ENCODE measurements at regions not wholly inside any gene's neighbourhood (a gene's known extent, or its start where the extent isn't known, plus 50 kb on each side); places are given as distances from the start of the nearest gene placed in this dataset.

DNA sequence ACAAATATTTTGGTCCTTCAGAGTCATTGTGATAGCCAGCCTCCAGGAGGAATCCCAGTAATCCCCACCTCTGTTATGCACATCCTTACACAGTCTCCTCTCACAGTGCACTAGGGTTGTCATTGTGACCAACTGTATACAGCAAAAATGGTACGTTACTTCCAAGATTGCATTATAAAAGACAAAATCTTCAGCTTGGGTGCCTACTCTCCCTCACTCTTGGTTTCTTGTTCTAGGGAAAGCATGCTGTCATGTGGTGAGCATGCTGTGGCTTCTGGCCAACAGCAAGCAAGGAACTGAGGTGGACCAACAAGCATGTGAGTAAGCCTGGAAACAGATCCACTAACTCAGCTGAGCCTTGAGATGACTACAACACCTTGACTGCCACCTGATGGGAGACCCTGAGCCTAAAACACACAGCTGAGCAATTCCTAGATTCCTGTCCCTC lies 130.1 kb upstream of the DST start:
- no peak for DNase-seq (ENCODE audit: low spot score)
- no peak for ATAC-seq

DNA sequence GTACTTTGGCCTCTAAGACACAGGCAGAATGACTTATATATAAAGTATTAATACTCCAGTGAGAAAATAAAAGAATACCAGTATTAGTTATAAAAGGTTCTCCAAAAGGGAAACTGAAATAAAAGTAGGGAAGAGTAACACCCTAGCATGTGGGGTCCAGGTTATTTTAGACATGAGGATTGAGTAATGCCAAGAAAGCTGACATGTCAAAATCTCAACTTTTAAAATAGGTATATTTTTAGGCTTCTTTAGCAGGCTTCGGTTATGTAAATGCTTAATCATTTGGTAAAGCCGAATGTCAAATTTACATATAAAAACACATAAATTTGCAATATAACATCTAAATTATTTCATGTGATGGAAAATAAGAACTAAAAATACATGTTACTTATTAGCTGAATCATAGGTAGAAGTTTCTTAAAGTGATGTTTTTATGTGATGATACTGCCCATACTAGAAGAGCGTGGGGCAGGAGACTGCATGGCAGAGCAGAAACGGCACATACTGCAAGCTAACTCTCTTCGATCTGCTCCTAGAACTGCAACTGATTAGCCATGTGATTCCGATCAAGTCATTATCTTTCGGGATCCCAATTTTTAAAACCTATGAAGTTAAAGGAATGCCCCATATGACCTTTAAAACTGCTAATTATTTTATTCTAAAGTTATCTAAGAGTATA lies 129.4 kb upstream of the DST start:
- no peak for ATAC-seq
- DNase-seq (ENCODE audit: low spot score): no peak

GRCh38 chr6:56771189-56771588 lies 128.5 kb upstream of the DST start:
- no peak for DNase-seq (ENCODE audit: low spot score)
- ATAC-seq: no peak

DNA sequence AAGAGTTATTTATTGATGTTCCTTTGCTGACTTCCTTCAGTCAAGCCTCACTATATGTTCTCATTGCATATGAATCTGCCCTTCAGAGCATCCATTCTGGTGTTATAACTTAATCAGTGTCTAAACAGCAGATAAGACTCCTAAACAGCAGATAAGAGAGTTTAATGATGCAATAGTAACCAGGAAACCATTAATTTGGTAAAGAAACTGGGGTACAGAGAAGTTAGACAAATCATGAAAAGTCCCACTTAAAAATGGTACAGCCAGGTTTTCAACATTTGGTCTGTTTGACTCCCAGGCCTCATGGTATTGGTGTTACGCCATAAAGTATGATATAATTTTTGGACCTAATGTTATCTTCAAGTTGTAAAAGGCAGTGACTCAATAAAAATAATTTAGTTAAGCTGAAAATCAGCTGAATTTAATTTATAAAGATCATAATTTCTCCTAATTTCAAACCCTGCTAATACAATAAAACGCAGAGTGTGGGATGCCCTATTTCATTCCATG lies 127.4 kb upstream of the DST start:
- ATAC-seq (no peak), DNase-seq (ENCODE audit: low spot score) (no peak)

- no peak for DNase-seq (ENCODE audit: low spot score)
- no peak for ATAC-seq
Measured at GRCh38 chr6:56767892-56768531, 125.3 kb upstream of the DST start.

DNA sequence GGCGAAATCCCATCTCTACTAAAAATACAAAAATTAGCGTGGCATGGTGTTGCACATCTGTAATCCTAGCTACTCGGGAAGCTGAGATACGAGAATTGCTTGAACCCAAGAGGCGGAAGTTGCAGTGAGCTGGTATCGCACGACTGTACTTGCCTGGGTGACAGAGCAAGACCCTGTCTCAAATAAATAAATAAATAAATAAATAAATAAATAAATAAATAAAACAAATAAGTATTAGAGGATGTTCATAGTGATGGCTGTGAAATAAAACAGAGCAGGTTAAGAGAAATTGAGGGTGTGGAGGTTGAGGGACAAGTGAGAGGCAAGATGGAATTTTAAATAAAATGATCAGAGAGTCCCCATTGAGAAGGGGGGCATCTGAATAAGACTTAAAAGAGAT lies 124.7 kb upstream of the DST start:
- ATAC-seq (no peak), DNase-seq (ENCODE audit: low spot score) (no peak)

- ATAC-seq: no peak
- no peak for DNase-seq (ENCODE audit: low spot score)
Measured at GRCh38 chr6:56766806-56767178, 124.1 kb upstream of the DST start.

- ATAC-seq (no peak), DNase-seq (ENCODE audit: low spot score) (no peak)
Measured at GRCh38 chr6:56766139-56766805, 123.6 kb upstream of the DST start.

DNA sequence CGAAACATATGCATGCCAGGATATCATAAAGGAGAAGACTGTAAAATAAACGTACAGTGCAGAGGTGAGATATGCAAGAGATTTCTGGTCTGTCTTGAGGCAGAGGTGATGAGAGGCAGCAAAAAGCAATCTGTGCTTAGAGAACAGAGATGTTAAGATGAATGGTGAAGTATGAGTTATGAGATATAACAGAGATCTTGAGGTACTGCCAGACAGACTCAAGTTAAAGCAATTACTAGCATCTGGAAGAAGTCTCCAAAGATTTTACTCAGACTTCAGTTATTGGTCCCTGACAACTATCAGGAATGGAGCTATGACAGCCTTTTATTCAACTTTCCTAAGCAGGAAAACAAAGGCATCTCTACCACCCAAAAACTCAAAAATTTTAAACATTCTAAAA lies 122.8 kb upstream of the DST start:
- ATAC-seq (no peak), DNase-seq (ENCODE audit: low spot score) (no peak)

GRCh38 chr6:56764081-56764566 lies 121.4 kb upstream of the DST start:
- DNase-seq (ENCODE audit: low spot score): no peak
- ATAC-seq: peak; percentile 96

GRCh38 chr6:56761651-56762050 lies 119.0 kb upstream of the DST start:
- no peak for ATAC-seq
- DNase-seq (ENCODE audit: low spot score): no peak

- no peak for ATAC-seq
- DNase-seq (ENCODE audit: low spot score): no peak
Measured at GRCh38 chr6:56760842-56761241, 118.2 kb upstream of the DST start.

GRCh38 chr6:56759521-56759920 lies 116.8 kb upstream of the DST start:
- ATAC-seq (no peak), DNase-seq (ENCODE audit: low spot score) (no peak)

DNA sequence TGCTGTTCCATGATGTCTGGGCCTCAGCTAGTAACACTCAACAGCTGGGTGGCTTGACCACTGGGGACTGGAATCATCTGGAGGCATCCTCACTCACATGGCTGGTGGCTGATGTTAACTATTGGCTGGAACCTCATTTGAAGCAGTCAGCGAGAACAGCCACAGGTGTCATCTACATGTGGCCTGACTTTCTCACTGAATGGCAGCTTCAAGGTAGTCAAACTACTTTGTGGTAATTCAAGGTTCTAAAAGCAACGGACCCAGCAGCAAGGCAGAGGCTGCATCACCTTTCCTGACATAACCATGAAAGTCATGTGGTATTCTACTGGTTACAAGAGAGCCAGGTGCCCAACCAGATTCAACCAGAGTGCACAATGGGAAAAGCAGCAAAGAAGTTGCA lies 115.9 kb upstream of the DST start:
- DNase-seq (ENCODE audit: low spot score) (no peak), ATAC-seq (no peak)

DNA sequence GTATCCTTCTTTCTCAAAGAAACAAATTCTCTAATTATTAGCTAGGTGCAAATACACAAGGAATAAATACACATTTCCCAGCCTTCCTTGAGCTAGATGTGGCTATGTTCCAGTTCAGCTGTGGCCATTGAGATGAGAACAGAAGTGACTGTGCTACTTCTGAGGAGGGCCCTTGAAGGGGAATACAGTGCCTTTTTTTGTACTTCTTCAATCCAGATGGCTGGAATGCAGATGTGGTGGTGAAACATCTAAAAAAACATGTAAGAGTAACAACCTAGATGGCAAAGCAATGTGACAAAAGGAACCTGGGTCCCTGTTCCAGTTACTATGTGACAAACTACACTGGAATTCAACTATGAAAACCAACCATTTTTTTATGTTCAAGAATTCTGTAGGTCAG lies 115.4 kb upstream of the DST start:
- no peak for DNase-seq (ENCODE audit: low spot score)
- no peak for ATAC-seq

- DNase-seq (ENCODE audit: low spot score): no peak
Measured at GRCh38 chr6:56757588-56757984, 114.9 kb upstream of the DST start.

DNA sequence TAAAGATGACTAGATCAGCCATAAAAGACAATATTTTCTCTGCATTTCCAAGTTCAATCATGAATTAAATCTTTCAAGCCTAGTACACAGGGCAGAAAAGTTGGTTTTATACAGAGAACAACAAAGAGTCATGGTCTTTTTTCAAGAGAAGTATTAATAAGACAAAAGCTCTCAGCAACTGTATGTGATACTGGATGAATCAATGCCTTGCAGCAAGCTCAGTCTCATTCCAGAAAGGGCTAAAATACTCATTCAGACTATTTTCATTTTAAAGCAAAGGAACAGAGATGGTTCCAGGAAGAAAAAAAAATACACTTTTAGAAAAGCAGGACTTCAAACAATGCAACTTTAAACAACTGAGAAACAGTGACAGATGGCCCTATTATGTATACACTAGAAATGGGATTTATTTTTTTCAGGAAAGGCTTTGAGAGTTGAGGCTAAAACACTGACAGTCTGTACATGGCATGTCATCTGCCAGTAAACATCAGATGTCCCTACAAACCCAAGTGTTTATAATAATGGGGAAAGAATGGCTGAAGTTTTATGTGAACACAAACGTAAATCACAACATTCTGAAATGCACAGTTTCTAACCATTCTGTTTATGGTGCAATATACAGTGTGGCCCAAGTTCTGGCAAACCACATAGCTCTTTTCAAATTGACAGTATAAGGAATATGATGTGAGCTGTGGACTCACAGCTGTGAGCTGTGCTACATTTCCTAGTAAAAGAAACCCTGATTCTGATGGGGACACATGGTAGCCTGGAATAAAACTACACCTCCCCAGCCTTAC lies 114.3 kb upstream of the DST start:
- ATAC-seq (peak; percentile 12), DNase-seq (ENCODE audit: low spot score) (no peak)

More at GRCh38 chr6:56757588-56757984, 114.9 kb upstream of the DST start:
- ATAC-seq: peak; percentile 96

- DNase-seq (ENCODE audit: low spot score): no peak
- ATAC-seq: peak; percentile 8
Measured at GRCh38 chr6:56756219-56756789, 113.6 kb upstream of the DST start.

DNA sequence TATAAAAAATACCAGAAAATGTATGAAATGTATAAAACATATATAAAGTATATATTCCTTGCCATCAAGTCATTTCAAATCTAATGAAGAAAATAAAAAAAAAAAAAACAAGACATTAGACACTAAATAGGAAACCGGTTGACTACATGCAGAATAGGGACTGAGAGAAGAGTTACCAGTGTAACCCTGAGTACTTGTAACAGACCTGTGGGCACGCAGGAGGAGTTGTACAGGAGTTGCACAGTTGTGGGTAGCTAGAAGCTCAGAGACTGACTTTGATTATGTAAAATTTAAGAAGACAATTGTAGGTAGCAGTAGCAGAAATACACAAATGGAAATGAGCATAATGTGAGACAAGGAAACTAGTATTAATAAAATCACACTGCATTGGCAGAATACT lies 112.4 kb upstream of the DST start:
- no peak for DNase-seq (ENCODE audit: low spot score)
- ATAC-seq: no peak

- DNase-seq (ENCODE audit: low spot score): no peak
- ATAC-seq: no peak
Measured at GRCh38 chr6:56753811-56754210, 111.1 kb upstream of the DST start.

- DNase-seq (ENCODE audit: low spot score): no peak
- ATAC-seq: no peak
Measured at GRCh38 chr6:56752534-56752933, 109.8 kb upstream of the DST start.
